ENCODE measurements at regions not wholly inside any gene's neighbourhood (a gene's known extent, or its start where the extent isn't known, plus 50 kb on each side); places are given as distances from the start of the nearest gene placed in this dataset.

- DNase-seq = no peak
Measured at GRCh38 chr5:174414315-174414710, 310.1 kb upstream of the MSX2 start.

- DNase-seq = peak; percentile 51
Measured at GRCh38 chr5:174418809-174419539, 305.4 kb upstream of the MSX2 start.

GRCh38 chr5:174419540-174420132 is 304.7 kb upstream of the MSX2 start:
- DNase-seq = peak; percentile 92

DNA sequence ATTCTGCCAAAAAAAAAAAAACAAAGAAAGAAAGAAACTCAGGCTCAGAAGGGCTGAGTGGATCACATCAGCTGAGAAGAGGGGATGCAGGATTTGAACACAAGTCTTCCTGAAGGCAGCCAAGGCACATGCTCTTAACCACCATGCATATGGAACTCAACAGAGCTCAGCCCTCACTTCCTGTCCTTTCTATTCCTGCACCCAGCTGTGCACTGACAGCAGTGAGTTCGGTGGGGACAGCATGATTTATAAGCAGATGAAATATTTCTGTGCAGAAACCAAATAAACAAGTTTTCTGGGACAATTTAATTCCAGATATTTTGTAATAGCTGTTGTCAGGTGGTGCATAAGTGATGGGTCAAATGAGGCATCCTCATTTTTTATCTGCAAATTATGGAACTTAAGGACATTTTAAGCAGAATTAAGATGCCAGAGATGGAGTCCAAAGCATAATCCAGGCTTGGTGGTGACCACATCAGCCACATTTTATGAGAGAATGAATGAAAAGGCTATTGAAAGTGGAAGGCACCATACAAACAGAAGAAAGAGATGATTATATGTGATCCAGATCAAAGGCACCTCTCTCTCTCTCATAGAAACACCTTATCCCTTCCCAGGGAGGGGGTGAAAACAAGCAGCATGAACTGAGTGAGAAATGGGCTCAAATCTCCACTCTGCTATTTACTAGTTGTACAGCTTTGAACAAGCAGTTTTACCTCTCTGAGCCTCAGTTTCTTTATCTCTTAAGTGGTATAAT is 303.6 kb upstream of the MSX2 start:
- no peak for DNase-seq

- no peak for DNase-seq
Measured at GRCh38 chr5:174421408-174421805, 303.0 kb upstream of the MSX2 start.

DNA sequence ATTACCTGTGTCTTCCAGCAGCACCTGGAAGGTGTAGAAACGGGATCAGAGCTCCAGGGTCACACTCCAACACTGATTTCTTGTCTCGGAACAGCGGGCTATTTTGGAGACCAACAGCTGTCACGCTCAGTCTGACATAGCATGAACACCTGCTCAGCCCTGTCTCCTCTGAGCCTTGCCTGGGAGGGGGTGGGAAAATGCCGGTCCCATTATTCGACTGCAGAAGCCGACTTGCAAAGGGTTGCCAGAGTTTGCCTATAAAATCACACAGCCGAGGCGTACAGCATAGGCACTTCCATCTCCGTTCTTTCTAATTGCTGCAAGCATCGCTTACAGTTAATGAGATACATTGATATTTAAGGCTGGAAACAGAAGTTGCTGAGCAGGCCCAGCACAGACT is 300.8 kb upstream of the MSX2 start:
- DNase-seq = no peak

GRCh38 chr5:174424219-174425053 is 299.9 kb upstream of the MSX2 start:
- DNase-seq = no peak

GRCh38 chr5:174425271-174425963 is 299.0 kb upstream of the MSX2 start:
- DNase-seq = no peak

GRCh38 chr5:174425964-174426290 is 298.5 kb upstream of the MSX2 start:
- DNase-seq = no peak

DNA sequence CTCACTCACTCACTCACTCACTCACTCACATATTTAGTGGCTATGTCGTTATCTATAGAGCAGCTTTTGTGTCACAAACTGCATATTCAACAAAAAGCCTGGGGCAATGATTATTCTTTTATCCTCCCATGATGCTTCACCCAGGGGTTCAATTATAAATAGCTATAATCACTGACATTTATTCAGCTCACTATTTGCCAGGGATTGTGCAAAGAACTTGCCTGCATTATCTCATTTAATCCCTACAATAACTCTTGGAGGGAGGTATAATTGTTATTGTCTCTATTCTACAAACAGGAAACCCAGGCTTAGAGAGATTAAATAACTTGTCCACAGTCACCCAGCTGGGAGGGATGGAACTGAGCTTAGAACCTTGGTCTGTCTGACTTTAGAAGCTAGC is 298.0 kb upstream of the MSX2 start:
- DNase-seq = no peak

GRCh38 chr5:174426851-174427250 is 297.5 kb upstream of the MSX2 start:
- DNase-seq = no peak

DNA sequence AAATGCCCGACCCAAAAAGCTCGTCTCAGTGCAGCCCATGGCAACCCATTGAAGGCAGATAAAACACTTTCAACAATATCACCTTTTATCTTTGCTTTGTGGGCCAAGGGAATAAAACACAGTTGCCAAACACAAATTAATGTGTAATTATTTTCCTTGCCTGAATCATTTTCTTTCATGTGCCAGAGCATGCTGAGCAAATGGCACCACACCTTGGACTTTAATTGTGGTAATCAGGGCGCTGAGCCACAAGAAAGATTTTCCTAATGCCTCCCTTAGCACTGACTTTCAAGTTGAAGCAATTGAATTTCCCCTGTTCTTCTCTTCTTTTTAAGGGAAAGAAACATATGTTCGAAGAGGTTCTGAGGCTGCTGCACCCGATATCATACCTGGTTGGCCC is 297.1 kb upstream of the MSX2 start:
- DNase-seq = no peak

- no peak for DNase-seq
Measured at GRCh38 chr5:174428895-174429294, 295.5 kb upstream of the MSX2 start.

DNA sequence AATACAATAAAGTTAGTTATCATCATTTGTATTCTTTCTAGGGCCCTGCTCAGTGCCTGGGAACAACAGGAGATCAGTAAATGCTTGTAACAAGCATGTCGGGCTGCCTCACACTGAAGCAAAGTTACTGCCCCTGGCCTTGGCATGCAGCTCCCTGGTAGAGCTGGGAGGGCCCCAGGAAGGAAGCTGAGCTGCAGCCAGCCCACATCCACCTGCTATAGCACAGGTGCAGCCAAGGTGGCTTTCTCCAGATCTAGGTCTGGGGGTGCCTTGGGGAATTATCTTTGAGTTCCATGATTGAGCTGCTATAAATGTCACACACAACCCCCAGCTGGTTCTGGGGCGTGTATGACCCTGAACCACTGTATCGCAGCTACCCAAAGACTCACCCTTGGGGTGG is 293.4 kb upstream of the MSX2 start:
- DNase-seq = no peak

DNA sequence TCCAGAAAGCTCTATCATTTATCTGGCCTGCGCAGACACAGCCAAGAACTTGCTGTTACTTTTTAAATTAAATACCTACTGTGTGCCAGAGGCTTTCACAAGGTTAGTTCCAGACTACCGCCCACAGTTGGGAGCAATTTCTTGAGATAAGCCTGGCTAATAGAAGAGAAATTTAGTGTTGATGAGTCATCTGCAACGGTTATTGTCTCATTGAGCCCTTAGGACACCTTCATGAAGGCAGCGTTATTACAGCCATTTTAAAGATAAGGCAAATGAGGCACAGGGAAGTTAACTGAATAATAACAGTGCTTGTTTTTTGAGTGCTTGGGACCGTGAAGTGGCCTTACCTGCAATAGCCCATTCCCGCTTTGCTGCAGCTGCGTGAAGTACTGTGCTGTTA is 292.9 kb upstream of the MSX2 start:
- no peak for DNase-seq

DNA sequence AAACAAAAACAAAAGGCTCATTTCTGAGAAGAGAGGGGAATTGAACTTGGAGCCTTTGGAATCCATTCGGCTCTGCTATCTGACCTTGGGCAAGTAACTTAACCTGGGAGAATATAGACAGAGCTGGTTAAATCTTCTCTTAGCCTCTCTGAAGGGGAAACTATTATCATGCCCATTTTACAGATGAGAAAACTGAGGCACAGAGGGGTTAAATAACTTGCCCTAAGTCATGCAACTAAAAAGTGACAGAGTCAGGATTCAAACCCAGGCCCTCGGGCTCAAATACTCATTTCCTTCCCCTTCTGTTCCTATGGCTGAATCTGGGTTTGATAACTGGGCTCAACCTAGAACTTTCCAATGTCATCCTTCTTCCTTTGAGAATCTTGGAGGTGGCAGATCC is 291.3 kb upstream of the MSX2 start:
- DNase-seq = no peak

- no peak for DNase-seq
Measured at GRCh38 chr5:174436750-174437149, 287.6 kb upstream of the MSX2 start.

DNA sequence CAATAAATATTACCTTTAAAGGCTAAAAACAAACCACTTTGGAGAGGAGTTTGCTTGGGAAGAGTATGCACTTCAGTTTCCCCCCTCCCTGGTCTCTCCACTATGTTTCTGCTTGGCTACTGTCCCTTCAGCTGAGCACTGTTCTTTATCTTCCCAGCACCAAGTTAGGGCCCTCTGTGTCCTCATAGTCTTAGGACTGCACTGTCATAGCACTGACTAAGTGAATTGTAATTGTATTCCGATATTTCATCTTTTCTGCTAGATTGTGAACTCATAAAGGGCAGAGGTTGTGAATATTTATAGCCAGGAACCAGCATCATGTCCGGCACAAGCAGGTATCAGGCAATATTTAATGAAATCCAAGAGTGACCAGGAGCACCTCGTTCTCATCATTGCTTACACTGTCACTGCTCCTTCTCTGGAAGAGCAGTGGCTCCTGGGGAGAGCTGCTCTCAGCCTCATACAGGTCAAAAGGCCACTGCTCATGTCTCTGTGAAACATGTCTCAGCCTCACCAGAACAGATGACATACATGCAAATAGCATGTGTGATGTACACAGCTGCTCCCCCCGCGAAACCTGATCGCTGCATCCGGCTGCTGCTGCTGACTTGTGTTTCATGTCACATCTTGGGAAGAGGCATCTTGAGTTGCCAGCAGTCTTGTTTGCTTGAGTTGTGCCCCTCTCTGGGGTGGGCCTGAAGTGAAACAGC is 279.7 kb upstream of the MSX2 start:
- no peak for DNase-seq

- no peak for DNase-seq
Measured at GRCh38 chr5:174446446-174446845, 277.9 kb upstream of the MSX2 start.

- no peak for DNase-seq
Measured at GRCh38 chr5:174446988-174447387, 277.4 kb upstream of the MSX2 start.

DNA sequence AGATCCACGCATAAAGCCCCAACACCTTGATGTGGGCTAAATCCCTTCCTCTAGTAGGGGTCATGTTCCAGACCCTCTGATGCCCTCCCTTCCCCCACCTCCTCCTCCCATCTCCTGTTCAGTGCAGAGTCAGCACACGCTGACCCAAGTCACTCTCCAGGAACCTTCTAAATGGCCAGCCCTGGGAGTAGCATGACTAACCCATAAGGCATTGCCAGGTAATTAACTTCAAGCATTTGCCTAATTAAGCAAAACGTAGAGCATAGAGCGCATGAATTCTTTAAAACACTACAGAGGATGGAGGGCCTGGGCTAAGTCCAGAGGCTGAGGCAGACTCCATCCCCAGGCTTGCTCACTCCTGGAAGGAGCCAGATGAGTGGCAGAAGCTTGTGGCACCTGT is 276.3 kb upstream of the MSX2 start:
- no peak for DNase-seq

- DNase-seq = no peak
Measured at GRCh38 chr5:174448662-174449061, 275.7 kb upstream of the MSX2 start.

All from activated CD8-positive, alpha-beta memory T cell treated with anti-CD3 and anti-CD28 coated beads, Interleukin-2, amount 50 U/mL, for 48 hours (primary cell).